GM12878 (cell line): ENCODE measurements at regions not wholly inside any gene's neighbourhood (a gene's known extent, or its start where the extent isn't known, plus 50 kb on each side); places are given as distances from the start of the nearest gene placed in this dataset.
A peak's percentile ranks its signal among the peaks of the same experiment; 100 is the strongest.

ENCODE experiments used
- ATAC-seq: fragments of 200-7000 bp; cut with Tn5 transposase; 3 replicates; pipeline ENCODE4 v1.9.1; 2020; ENCODE audit warnings: mild to moderate bottlenecking, moderate library complexity
- BruUV-seq: library from RNA; stranded (reverse); fragments of 400-500 nt; replicated peaks from 2 replicates; lab custom pipeline; 2021; lab: Mats Ljungman, UMichigan
- CTCF ChIA-PET: fragments of 300-600 bp; sonication (Branson Sonifier 250); formaldehyde crosslinking; extraction: SDS; loops from one replicate; lab custom pipeline; 2021; ENCODE audit warnings: inconsistent platforms; lab: Yijun Ruan, JAX
- POLR2A ChIA-PET: fragments of 350-600 bp; formaldehyde crosslinking; extraction: SDS; loops from one replicate; lab custom pipeline; 2021; ENCODE audit warnings: inconsistent platforms; lab: Charles Lee
- RAD21 ChIA-PET: fragments of 300-600 bp; sonication (Branson Sonifier 250); formaldehyde crosslinking; loops from one replicate; lab custom pipeline; 2023; ENCODE audit warnings: antibody characterized with exemption; ENCODE audit not compliant: unreplicated experiment; lab: Charles Lee
- SMC1A ChIA-PET: fragments of 300-600 bp; sonication (Branson Sonifier 250); formaldehyde crosslinking; loops from one replicate; lab custom pipeline; 2023; ENCODE audit not compliant: unreplicated experiment, uncharacterized antibody; lab: Charles Lee
- DNase-seq: peaks from one replicate; pipeline ENCODE4 v3.0.0-alpha.2; 2011; ENCODE audit warnings: low read depth, low spot score
- FAIRE-seq: peaks from 3 replicates; lab custom pipeline; 2011; peaks lifted over from hg19 to GRCh38; lab: Jason Lieb, UNC
- H2AFZ ChIP-seq: 2 replicates; pipeline ENCODE4 v1.6.0; 2011; ENCODE audit warnings: low read depth, low read length, control low read depth; ENCODE audit not compliant: control insufficient read depth
- H3K27ac ChIP-seq: 2 replicates; pipeline ENCODE4 v1.5.1; 2011; ENCODE audit warnings: control low read depth; ENCODE audit not compliant: control insufficient read depth, insufficient read depth
- H3K27me3 ChIP-seq, 2 experiments: replicated peaks in 1 of 2; 2 replicates each; pipeline versions ENCODE4 v1.6.0 to v1.6.1; 2011; ENCODE audit warnings: low read length in 1 of 2; ENCODE audit not compliant: control insufficient read depth in 2 of 2, insufficient read depth in 2 of 2
- H3K36me3 ChIP-seq, 2 experiments: 2 replicates each; pipeline ENCODE4 v1.5.1; 2011; ENCODE audit warnings: low read length in 1 of 2; ENCODE audit not compliant: control insufficient read depth in 2 of 2, insufficient read depth in 2 of 2
- H3K4me1 ChIP-seq: 2 replicates; pipeline ENCODE4 v1.6.1; 2011; ENCODE audit warnings: mild to moderate bottlenecking, low read length, moderate library complexity, mixed read lengths; ENCODE audit not compliant: control insufficient read depth, insufficient read depth
- H3K4me2 ChIP-seq: 2 replicates; pipeline ENCODE4 v1.6.0; 2011; ENCODE audit warnings: control low read depth; ENCODE audit not compliant: control insufficient read depth, insufficient read depth
- H3K4me3 ChIP-seq: fragments of 200-600 bp; sonication (generic); 2 replicates; pipeline ENCODE4 v1.5.1; 2016
- H3K79me2 ChIP-seq: 2 replicates; pipeline ENCODE4 v1.6.0; 2011; ENCODE audit warnings: low read length; ENCODE audit not compliant: control insufficient read depth, insufficient read depth
- H3K9ac ChIP-seq: 2 replicates; pipeline ENCODE4 v1.8.0; 2011; ENCODE audit warnings: low read length, control low read depth, mixed read lengths; ENCODE audit not compliant: control insufficient read depth, insufficient read depth
- H3K9me3 ChIP-seq: replicated peaks from 3 replicates; pipeline ENCODE4 v1.5.1; 2011; ENCODE audit warnings: mild to moderate bottlenecking, low read length; ENCODE audit not compliant: control insufficient read depth, insufficient read depth
- H4K20me1 ChIP-seq: 2 replicates; pipeline ENCODE4 v1.6.0; 2011; ENCODE audit not compliant: control insufficient read depth, insufficient read depth
- BHLHE40 ChIP-seq, 2 experiments: fragments of 450-650 bp in 1 of 2; IDR thresholded peaks; 2 replicates each; pipeline ENCODE4 v1.6.1; 2011 to 2017; ENCODE audit warnings: low read depth in 2 of 2, borderline replicate concordance in 1 of 2, improper control_type of control experiment in 1 of 2, low read length in 1 of 2, mild to moderate bottlenecking in 1 of 2
- CBX5 ChIP-seq: sonication (generic); IDR thresholded peaks from 2 replicates; pipeline ENCODE4 v1.6.1; 2016; ENCODE audit warnings: low read depth, moderate library complexity, mild to moderate bottlenecking, inconsistent platforms
- CHD2 ChIP-seq: IDR thresholded peaks from 2 replicates; pipeline ENCODE4 v1.6.1; 2011; ENCODE audit warnings: low read depth, low read length, improper control_type of control experiment, borderline replicate concordance
- HDAC6 ChIP-seq: fragments of 200-600 bp; sonication (generic); IDR thresholded peaks from one replicate; pipeline ENCODE4 v1.8.0; 2017; ENCODE audit warnings: antibody characterized with exemption; ENCODE audit not compliant: unreplicated experiment
- JUNB ChIP-seq: IDR thresholded peaks from 2 replicates; pipeline ENCODE4 v1.6.1; 2016; ENCODE audit warnings: antibody characterized with exemption, mild to moderate bottlenecking
- MTA3 ChIP-seq: IDR thresholded peaks from 2 replicates; pipeline ENCODE4 v1.6.1; 2012; ENCODE audit warnings: low read length, inconsistent platforms, borderline replicate concordance
- NFYA ChIP-seq: IDR thresholded peaks from 2 replicates; pipeline ENCODE4 v1.6.1; 2011; ENCODE audit warnings: low read depth, mild to moderate bottlenecking, low read length, improper control_type of control experiment, borderline replicate concordance
- PAX8 ChIP-seq: fragments of 450-650 bp; IDR thresholded peaks from 2 replicates; pipeline ENCODE4 v1.6.1; 2017; ENCODE audit warnings: mild to moderate bottlenecking, moderate library complexity
- POLR2AphosphoS2 ChIP-seq: IDR thresholded peaks from 2 replicates; pipeline ENCODE4 v1.6.1; 2011; ENCODE audit warnings: low read depth, mild to moderate bottlenecking, low read length, improper control_type of control experiment, moderate library complexity
- POLR2AphosphoS5 ChIP-seq: IDR thresholded peaks from 2 replicates; pipeline ENCODE4 v1.6.1; 2011; ENCODE audit warnings: mild to moderate bottlenecking, low read length, inconsistent platforms
- RUNX3 ChIP-seq: IDR thresholded peaks from 2 replicates; pipeline ENCODE4 v1.6.1; 2012; ENCODE audit warnings: low read length, inconsistent platforms
- STAT3 ChIP-seq: IDR thresholded peaks from 2 replicates; pipeline ENCODE4 v1.6.1; 2011; ENCODE audit warnings: low read depth, low read length, improper control_type of control experiment
- WGBS: methylation state at CpG from one replicate; pipeline ENCODE4 v1.1.6; 2016; ENCODE audit warnings: low lambda C conversion rate; ENCODE audit not compliant: insufficient replicate concordance, insufficient coverage; ENCODE audit errors: missing lambda C conversion rate; 5-methylcytosine and 5-hydroxymethylcytosine counted together
- in situ Hi-C: fragments of 300-500 bp; cut with MboI; formaldehyde crosslinking; loops from 9 replicates; pipeline ENCODE4 v1.14.3; 2018; ENCODE audit warnings: mixed read lengths
- intact Hi-C: fragments of 100-400 bp; cut with micrococcal nuclease; formaldehyde crosslinking; loops from one replicate; pipeline ENCODE4 v1.14.2; 2022; ENCODE audit not compliant: unreplicated experiment
- TF ChIP-seq, protein P1 (sequence below): fragments of 450-650 bp; formaldehyde crosslinking; IDR thresholded peaks from 2 replicates; pipeline ENCODE4 v1.4.0; 2022; ENCODE audit warnings: mild to moderate bottlenecking, moderate library complexity

DNA sequence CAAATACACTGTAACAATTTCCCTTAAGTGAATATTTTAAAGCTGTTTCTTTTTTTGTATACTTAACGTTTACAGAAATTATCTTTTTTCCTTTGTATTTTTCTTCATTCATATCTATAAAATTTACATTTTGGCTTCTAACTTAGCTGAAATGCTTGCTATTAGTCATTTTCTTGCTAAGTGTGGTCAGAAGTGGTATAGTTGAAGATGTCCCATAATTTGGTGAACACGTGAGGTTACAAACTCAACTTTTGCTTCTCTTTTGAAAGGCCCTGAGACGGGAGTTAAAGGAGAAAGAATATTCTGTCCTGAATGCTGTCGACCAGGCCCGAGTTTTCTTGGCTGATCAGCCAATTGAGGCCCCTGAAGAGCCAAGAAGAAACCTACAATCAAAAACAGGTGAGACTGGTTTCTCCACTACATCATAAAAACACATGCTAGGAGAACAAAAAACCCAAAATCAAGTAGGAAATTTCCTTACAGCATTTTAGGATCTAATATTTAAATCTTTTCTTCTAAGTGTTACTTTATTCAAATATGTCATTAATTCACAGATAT lies 445.0 kb downstream of the UTRN start:
- DNase-seq (no peak), ATAC-seq (peak; percentile 50), FAIRE-seq (peak; percentile 35)
- RAD21 ChIA-PET, result interaction anchor here (1.0 to 1.9 kb wide), 7 partner anchors 14 to 146 kb away, joined by 3 to 7 read pairs (median 4); no protein-coding TSS in a partner anchor
- H3K79me2 ChIP-seq, result no peaks in the 10 kb centered on the region
- H3K9me3 ChIP-seq, result no peaks in the 10 kb centered on the region
- peaks cover 0 to 3% of the 10 kb centered on the region in 2 experiments; a peak in 1 of 4 replicates for H3K36me3 ChIP-seq
- SMC1A ChIA-PET, result interaction anchor here (1.8 to 3.1 kb wide), 4 partner anchors 10 to 75 kb away, joined by 5 to 12 read pairs (median 8); no protein-coding TSS in a partner anchor
- CTCF ChIA-PET, result interaction anchor here (1.0 kb wide), 2 partner anchors 142 to 145 kb away, joined by 3 to 4 read pairs; no protein-coding TSS in a partner anchor
- intact Hi-C loops, result no loop called here
- peaks cover 16% of the 10 kb centered on the region; the same call in 1 of the 2 replicates for H3K4me1 ChIP-seq
- 59% methylated on average over 5 of the region's 5 CpGs for WGBS
- no TSS peak for BruUV-seq
- TF ChIP-seq RUNX3, result peak; percentile 84
- TF ChIP-seq HDAC6, result no peak
- no peak for TF ChIP-seq PAX8
- no peak for TF ChIP-seq CHD2
- TF ChIP-seq JUNB, result peak; percentile 50
- peak; percentile 43 to 73; a peak in 2 of 4 replicates for TF ChIP-seq BHLHE40 (IDR thresholded peaks at IDR 0.05; ENCODE audit: borderline replicate concordance in 1 of 2, low read depth in 2 of 2, low read length in 1 of 2)
- TF ChIP-seq, all 136 proteins: peak for 3
- in situ Hi-C loops, result no loop called here
- POLR2A ChIA-PET, result no interaction called here
- Histone ChIP-seq H3K4me3 (no peak overlapping the region), H4K20me1 (no peaks in the 10 kb centered on the region), H2AFZ (no peak overlapping the region), H3K9ac (no peak overlapping the region), H3K27ac (no peak overlapping the region), H3K27me3 (no peaks in the 10 kb centered on the region), H3K4me2 (peak overlapping the region; percentile 4; the same call in 1 of the 2 replicates)

DNA sequence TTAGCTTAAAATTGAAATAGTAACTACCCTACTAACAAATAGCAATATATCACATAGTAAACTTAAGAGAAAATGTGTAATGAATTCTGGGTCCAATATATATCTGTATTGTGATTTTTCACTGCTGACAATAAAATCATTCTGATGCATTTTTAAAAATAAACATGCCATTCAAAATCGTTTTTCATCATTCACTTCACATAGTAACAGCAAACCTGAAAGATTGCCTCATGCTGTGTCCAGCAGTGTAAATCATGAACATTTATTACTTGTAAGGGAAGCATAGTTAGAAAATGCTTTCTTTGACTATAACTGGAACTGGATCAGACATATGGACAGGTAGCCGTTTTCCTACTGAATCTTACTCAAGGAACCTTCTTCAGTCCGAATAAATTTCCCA lies 446.1 kb downstream of the UTRN start:
- no peak overlapping the region for H3K27ac ChIP-seq
- FAIRE-seq (no peak), DNase-seq (no peak), ATAC-seq (no peak)
- no peak overlapping the region for H3K4me3 ChIP-seq
- H3K36me3 ChIP-seq, result peaks cover 0 to 3% of the 10 kb centered on the region in 2 experiments; a peak in 1 of 4 replicates
- intact Hi-C loops, result no loop called here
- no peaks in the 10 kb centered on the region for H3K9me3 ChIP-seq
- SMC1A ChIA-PET, result interaction anchor here (2.9 kb wide), 1 partner anchor 48 kb away, joined by 8 read pairs; no protein-coding TSS in a partner anchor
- CTCF ChIA-PET, result no interaction called here
- WGBS, result 74% methylated on average over 3 of the region's 3 CpGs
- H2AFZ ChIP-seq, result no peak overlapping the region
- H3K4me2 ChIP-seq, result no peak overlapping the region
- RAD21 ChIA-PET, result interaction anchor here (1.9 kb wide), 1 partner anchor 147 kb away, joined by 5 read pairs; no protein-coding TSS in a partner anchor
- BruUV-seq, result no TSS peak
- H3K27me3 ChIP-seq, result no peaks in the 10 kb centered on the region
- no peaks in the 10 kb centered on the region for H4K20me1 ChIP-seq
- peaks cover 16% of the 10 kb centered on the region; the same call in 1 of the 2 replicates for H3K4me1 ChIP-seq
- in situ Hi-C loops, result no loop called here
- H3K79me2 ChIP-seq, result no peaks in the 10 kb centered on the region
- H3K9ac ChIP-seq, result no peak overlapping the region
- POLR2A ChIA-PET, result no interaction called here
- TF ChIP-seq POLR2AphosphoS5 (no peak), CBX5 (no peak), POLR2AphosphoS2 (no peak), STAT3 (no peak), NFYA (no peak), MTA3 (no peak)
- TF ChIP-seq, protein P1, sequence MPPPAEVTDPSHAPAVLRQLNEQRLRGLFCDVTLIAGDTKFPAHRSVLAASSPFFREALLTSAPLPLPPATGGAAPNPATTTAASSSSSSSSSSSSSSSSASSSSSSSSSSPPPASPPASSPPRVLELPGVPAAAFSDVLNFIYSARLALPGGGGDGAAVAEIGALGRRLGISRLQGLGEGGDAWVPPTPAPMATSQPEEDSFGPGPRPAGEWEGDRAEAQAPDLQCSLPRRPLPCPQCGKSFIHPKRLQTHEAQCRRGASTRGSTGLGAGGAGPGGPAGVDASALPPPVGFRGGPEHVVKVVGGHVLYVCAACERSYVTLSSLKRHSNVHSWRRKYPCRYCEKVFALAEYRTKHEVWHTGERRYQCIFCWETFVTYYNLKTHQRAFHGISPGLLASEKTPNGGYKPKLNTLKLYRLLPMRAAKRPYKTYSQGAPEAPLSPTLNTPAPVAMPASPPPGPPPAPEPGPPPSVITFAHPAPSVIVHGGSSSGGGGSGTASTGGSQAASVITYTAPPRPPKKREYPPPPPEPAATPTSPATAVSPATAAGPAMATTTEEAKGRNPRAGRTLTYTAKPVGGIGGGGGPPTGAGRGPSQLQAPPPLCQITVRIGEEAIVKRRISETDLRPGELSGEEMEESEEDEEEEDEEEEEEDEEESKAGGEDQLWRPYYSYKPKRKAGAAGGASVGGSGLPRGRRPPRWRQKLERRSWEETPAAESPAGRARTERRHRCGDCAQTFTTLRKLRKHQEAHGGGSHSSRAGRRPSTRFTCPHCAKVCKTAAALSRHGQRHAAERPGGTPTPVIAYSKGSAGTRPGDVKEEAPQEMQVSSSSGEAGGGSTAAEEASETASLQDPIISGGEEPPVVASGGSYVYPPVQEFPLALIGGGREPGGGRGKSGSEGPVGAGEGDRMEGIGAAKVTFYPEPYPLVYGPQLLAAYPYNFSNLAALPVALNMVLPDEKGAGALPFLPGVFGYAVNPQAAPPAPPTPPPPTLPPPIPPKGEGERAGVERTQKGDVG, result no peak
